ENCODE measurements at regions not wholly inside any gene's neighbourhood (a gene's known extent, or its start where the extent isn't known, plus 50 kb on each side); places are given as distances from the start of the nearest gene placed in this dataset.

- no peak for DNase-seq (ENCODE audit: low read depth in 4 of 6, low spot score in 6 of 6)
- Histone ChIP-seq H3K27me3 (ENCODE audit: control insufficient read depth, insufficient read depth, low read length) (no peaks in the 10 kb centered on the region), H3K36me3 (ENCODE audit: control insufficient read depth, insufficient read depth, low read length) (no peaks in the 10 kb centered on the region), H3K4me3 (ENCODE audit: low read depth, low read length) (no peak overlapping the region), H3K27ac (ENCODE audit: low read depth, low read length) (no peak overlapping the region), H3K4me1 (ENCODE audit: control insufficient read depth, insufficient read depth, low read length) (no peaks in the 10 kb centered on the region), H3K9me3 (ENCODE audit: control insufficient read depth, insufficient read depth, low read length) (no peaks in the 10 kb centered on the region)
- WGBS (ENCODE audit: insufficient coverage), result 100% methylated on average over 2 of the region's 2 CpGs
Measured at GRCh38 chr5:62954578-62954977, 376.0 kb downstream of the LRRC70 start.

DNA sequence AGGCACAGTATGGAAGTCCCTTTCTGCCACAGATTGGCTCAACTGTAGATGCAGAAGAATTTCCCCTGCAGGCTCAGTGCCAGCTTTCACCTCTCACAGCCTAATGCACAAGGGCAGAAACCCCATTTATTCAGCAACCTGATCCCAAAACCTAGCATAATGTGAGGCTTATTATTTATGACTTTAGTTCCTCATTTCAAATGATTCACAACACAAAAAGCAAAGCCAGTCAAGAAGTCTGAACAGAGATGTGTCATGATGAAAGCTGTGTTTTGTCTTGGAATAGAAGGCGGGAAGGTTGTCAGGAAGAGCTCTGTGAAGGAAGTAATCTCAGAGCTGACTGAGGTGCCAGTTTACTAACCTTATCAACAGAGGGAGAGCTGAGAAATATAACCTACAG lies 369.7 kb downstream of the LRRC70 start:
- DNase-seq (ENCODE audit: low read depth in 4 of 6, low spot score in 6 of 6), result peak in 1 of 6 donors; percentile 48
- Histone ChIP-seq H3K27ac (ENCODE audit: low read depth, low read length) (no peak overlapping the region), H3K27me3 (ENCODE audit: control insufficient read depth, insufficient read depth, low read length) (no peaks in the 10 kb centered on the region), H3K36me3 (ENCODE audit: control insufficient read depth, insufficient read depth, low read length) (no peaks in the 10 kb centered on the region), H3K9me3 (ENCODE audit: control insufficient read depth, insufficient read depth, low read length) (no peaks in the 10 kb centered on the region), H3K4me3 (ENCODE audit: low read depth, low read length) (no peak overlapping the region), H3K4me1 (ENCODE audit: control insufficient read depth, insufficient read depth, low read length) (no peaks in the 10 kb centered on the region)
- no CpG with 5 or more reads among the region's 1 CpG for WGBS (ENCODE audit: insufficient coverage)

DNA sequence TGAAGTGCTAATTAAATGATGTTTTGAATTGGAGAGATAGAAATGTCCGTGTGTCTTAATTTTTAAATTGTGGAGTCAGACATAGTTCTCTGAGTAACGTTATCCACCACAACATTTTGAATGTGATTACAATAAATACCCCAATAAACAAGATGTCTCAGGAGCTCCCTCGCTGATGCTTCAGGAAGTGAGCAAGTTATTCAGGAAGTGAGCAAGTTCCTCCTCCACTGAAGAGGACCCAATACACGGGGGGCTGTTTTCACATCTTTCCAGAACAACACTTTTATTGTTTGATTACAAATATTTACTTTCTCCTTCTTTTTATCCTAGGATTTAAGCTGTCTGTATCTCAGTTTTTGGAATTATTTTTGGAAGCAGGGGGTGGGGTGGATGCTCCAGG lies 363.8 kb downstream of the LRRC70 start:
- Histone ChIP-seq H3K27ac (ENCODE audit: low read depth, low read length) (no peak overlapping the region), H3K4me3 (ENCODE audit: low read depth, low read length) (no peak overlapping the region), H3K9me3 (ENCODE audit: control insufficient read depth, insufficient read depth, low read length) (no peaks in the 10 kb centered on the region), H3K36me3 (ENCODE audit: control insufficient read depth, insufficient read depth, low read length) (no peaks in the 10 kb centered on the region), H3K27me3 (ENCODE audit: control insufficient read depth, insufficient read depth, low read length) (no peaks in the 10 kb centered on the region), H3K4me1 (ENCODE audit: control insufficient read depth, insufficient read depth, low read length) (no peaks in the 10 kb centered on the region)
- WGBS (ENCODE audit: insufficient coverage), result no CpG with 5 or more reads among the region's 4 CpGs
- DNase-seq (ENCODE audit: low read depth in 4 of 6, low spot score in 6 of 6), result no peak

GRCh38 chr5:62938927-62939326 lies 360.3 kb downstream of the LRRC70 start:
- no peaks in the 10 kb centered on the region for H3K9me3 ChIP-seq (ENCODE audit: control insufficient read depth, insufficient read depth, low read length)
- no peak overlapping the region for H3K27ac ChIP-seq (ENCODE audit: low read depth, low read length)
- DNase-seq (ENCODE audit: low read depth in 4 of 6, low spot score in 6 of 6), result no peak
- no peak overlapping the region for H3K4me3 ChIP-seq (ENCODE audit: low read depth, low read length)
- no peaks in the 10 kb centered on the region for H3K36me3 ChIP-seq (ENCODE audit: control insufficient read depth, insufficient read depth, low read length)
- 100% methylated on average over 2 of the region's 3 CpGs for WGBS (ENCODE audit: insufficient coverage)
- no peaks in the 10 kb centered on the region for H3K27me3 ChIP-seq (ENCODE audit: control insufficient read depth, insufficient read depth, low read length)
- H3K4me1 ChIP-seq (ENCODE audit: control insufficient read depth, insufficient read depth, low read length), result no peaks in the 10 kb centered on the region

DNA sequence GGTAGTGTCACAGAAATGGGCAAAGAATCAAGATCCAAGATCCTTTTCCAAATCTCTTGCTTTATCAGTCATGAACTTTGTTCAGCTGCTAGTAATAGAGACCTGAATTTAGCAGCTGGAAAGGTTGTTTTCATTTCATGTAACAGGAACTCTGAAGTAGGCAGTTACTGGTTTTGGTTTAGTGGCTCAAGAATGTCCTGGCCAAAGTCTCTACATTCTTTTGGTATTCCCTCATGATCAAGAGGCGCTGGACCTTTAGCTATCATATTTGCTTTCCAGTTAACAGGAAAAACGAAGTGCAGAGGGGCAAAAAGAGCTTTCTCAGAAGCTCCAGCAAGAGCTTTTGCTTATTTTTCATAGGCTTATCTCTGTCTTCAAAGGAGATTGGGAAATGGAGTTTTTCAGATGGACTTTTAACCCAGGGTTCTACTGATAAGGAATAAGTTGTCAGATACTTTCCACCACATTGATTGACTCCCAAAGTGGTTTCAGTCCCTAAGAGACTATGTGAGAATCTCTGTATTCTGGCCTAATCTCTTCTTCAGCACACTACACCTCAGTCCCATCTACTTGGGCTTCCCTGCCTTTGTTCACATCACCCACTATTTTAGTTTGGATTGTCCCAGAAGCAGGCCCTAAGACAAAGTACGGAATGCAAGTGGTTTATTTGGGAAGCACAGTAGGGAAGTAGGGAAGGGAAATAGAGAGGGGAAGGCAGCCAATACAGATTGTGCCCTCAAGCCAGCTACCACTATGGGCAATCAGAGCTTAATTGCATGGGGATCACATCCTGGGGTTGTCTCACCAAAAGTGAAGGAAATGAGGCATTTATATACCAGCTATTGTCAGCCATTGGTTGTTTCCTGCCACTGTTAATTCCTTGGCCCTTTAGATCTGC lies 359.3 kb downstream of the LRRC70 start:
- H3K36me3 ChIP-seq (ENCODE audit: control insufficient read depth, insufficient read depth, low read length), result no peaks in the 10 kb centered on the region
- DNase-seq (ENCODE audit: low read depth in 4 of 6, low spot score in 6 of 6), result no peak
- H3K27me3 ChIP-seq (ENCODE audit: control insufficient read depth, insufficient read depth, low read length), result no peaks in the 10 kb centered on the region
- H3K9me3 ChIP-seq (ENCODE audit: control insufficient read depth, insufficient read depth, low read length), result no peaks in the 10 kb centered on the region
- 69% methylated on average over 3 of the region's 3 CpGs for WGBS (ENCODE audit: insufficient coverage)
- no peak overlapping the region for H3K27ac ChIP-seq (ENCODE audit: low read depth, low read length)
- H3K4me3 ChIP-seq (ENCODE audit: low read depth, low read length), result no peak overlapping the region
- no peaks in the 10 kb centered on the region for H3K4me1 ChIP-seq (ENCODE audit: control insufficient read depth, insufficient read depth, low read length)

DNA sequence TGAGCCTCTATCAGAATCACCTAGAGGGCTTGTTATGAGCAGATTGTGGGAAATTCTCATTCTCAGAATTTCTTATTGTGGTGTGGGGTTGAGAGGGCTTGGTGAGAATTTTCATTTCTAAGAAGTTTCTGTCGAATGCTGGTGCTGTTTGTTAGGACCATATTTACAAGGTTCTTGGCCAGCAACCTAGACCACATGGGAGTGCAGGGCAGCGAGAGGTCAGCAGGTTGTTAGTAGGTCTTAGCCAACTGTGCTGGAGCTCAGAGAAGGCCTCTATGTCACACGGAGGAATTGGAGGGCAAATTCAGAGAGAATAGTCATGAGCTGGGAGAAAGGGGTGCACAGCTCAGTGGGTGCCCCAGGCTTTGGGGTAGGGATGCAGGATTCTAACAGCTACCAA lies 357.0 kb downstream of the LRRC70 start:
- 62% methylated on average over 2 of the region's 3 CpGs for WGBS (ENCODE audit: insufficient coverage)
- Histone ChIP-seq H3K36me3 (ENCODE audit: control insufficient read depth, insufficient read depth, low read length) (no peaks in the 10 kb centered on the region), H3K27ac (ENCODE audit: low read depth, low read length) (no peak overlapping the region), H3K9me3 (ENCODE audit: control insufficient read depth, insufficient read depth, low read length) (no peaks in the 10 kb centered on the region), H3K4me3 (ENCODE audit: low read depth, low read length) (no peak overlapping the region), H3K4me1 (ENCODE audit: control insufficient read depth, insufficient read depth, low read length) (no peaks in the 10 kb centered on the region), H3K27me3 (ENCODE audit: control insufficient read depth, insufficient read depth, low read length) (no peaks in the 10 kb centered on the region)
- no peak for DNase-seq (ENCODE audit: low read depth in 4 of 6, low spot score in 6 of 6)

- WGBS (ENCODE audit: insufficient coverage), result no CpG with 5 or more reads among the region's 1 CpG
- no peak for DNase-seq (ENCODE audit: low read depth in 4 of 6, low spot score in 6 of 6)
Measured at GRCh38 chr5:62934319-62934718, 355.7 kb downstream of the LRRC70 start.

DNA sequence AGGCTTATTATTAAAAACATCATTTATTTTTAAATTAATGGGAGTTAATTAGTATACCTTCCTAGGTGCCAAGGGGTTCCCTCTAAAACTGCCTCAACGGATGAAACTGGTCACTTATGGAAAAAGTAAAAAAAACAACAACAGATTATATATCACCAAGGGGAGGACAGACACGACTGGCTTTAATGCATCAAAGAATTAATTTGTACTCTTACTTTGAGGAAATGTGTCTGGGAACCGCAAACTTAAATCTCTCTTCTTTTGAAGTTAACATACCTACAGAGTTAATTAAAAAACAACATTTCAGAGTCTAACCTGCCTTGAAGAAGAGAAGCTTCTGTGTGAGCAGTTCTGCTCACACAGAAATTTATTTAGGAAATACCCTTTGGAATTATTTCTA lies 354.6 kb downstream of the LRRC70 start:
- Histone ChIP-seq H3K9me3 (ENCODE audit: control insufficient read depth, insufficient read depth, low read length) (no peaks in the 10 kb centered on the region), H3K4me3 (ENCODE audit: low read depth, low read length) (no peak overlapping the region), H3K27me3 (ENCODE audit: control insufficient read depth, insufficient read depth, low read length) (no peaks in the 10 kb centered on the region), H3K36me3 (ENCODE audit: control insufficient read depth, insufficient read depth, low read length) (no peaks in the 10 kb centered on the region), H3K4me1 (ENCODE audit: control insufficient read depth, insufficient read depth, low read length) (no peaks in the 10 kb centered on the region), H3K27ac (ENCODE audit: low read depth, low read length) (no peak overlapping the region)
- DNase-seq (ENCODE audit: low read depth in 4 of 6, low spot score in 6 of 6), result no peak
- WGBS (ENCODE audit: insufficient coverage), result no CpG with 5 or more reads among the region's 3 CpGs

More at GRCh38 chr5:62934319-62934718, 355.7 kb downstream of the LRRC70 start:
- no peak overlapping the region for H3K4me3 ChIP-seq (ENCODE audit: low read depth, low read length)
- no peaks in the 10 kb centered on the region for H3K36me3 ChIP-seq (ENCODE audit: control insufficient read depth, insufficient read depth, low read length)
- H3K4me1 ChIP-seq (ENCODE audit: control insufficient read depth, insufficient read depth, low read length), result no peaks in the 10 kb centered on the region
- no peaks in the 10 kb centered on the region for H3K9me3 ChIP-seq (ENCODE audit: control insufficient read depth, insufficient read depth, low read length)
- no peaks in the 10 kb centered on the region for H3K27me3 ChIP-seq (ENCODE audit: control insufficient read depth, insufficient read depth, low read length)
- H3K27ac ChIP-seq (ENCODE audit: low read depth, low read length), result no peak overlapping the region

- H3K27me3 ChIP-seq (ENCODE audit: control insufficient read depth, insufficient read depth, low read length), result no peaks in the 10 kb centered on the region
- no peak overlapping the region for H3K27ac ChIP-seq (ENCODE audit: low read depth, low read length)
- no peaks in the 10 kb centered on the region for H3K4me1 ChIP-seq (ENCODE audit: control insufficient read depth, insufficient read depth, low read length)
- no peak overlapping the region for H3K4me3 ChIP-seq (ENCODE audit: low read depth, low read length)
- H3K36me3 ChIP-seq (ENCODE audit: control insufficient read depth, insufficient read depth, low read length), result no peaks in the 10 kb centered on the region
- no peak for DNase-seq (ENCODE audit: low read depth in 4 of 6, low spot score in 6 of 6)
- H3K9me3 ChIP-seq (ENCODE audit: control insufficient read depth, insufficient read depth, low read length), result no peaks in the 10 kb centered on the region
- WGBS (ENCODE audit: insufficient coverage), result no CpG with 5 or more reads among the region's 3 CpGs
Measured at GRCh38 chr5:62931153-62931950, 352.7 kb downstream of the LRRC70 start.

All from spinal cord (tissue), 9 donors.